Neural progenitor cell (in vitro differentiated cells): ENCODE measurements at regions not wholly inside any gene's neighbourhood (a gene's known extent, or its start where the extent isn't known, plus 50 kb on each side); places are given as distances from the start of the nearest gene placed in this dataset.

Experiments used
- DNase-seq: peaks from one replicate; pipeline ENCODE4 v3.0.0-alpha.2; 2016; ENCODE audit warnings: low spot score
- H2AFZ ChIP-seq: fragments of 200-600 bp; sonication (generic); replicated peaks from 2 replicates; pipeline ENCODE4 v1.6.1; 2016; ENCODE audit warnings: antibody characterized with exemption
- H3F3A ChIP-seq: fragments of 200-600 bp; sonication (generic); 2 replicates; pipeline ENCODE4 v1.6.1; 2016; ENCODE audit warnings: antibody characterized with exemption, low read depth
- H3K27ac ChIP-seq: fragments of 200-600 bp; sonication (generic); 2 replicates; pipeline ENCODE4 v1.5.1; 2016; ENCODE audit warnings: mild to moderate bottlenecking
- H3K27me3 ChIP-seq: fragments of 200-600 bp; sonication (generic); 2 replicates; pipeline ENCODE4 v1.6.1; 2016; ENCODE audit warnings: mild to moderate bottlenecking, moderate library complexity
- H3K36me3 ChIP-seq: fragments of 200-600 bp; sonication (generic); 2 replicates; pipeline ENCODE4 v1.5.1; 2016
- H3K4me1 ChIP-seq: fragments of 200-600 bp; sonication (generic); 2 replicates; pipeline ENCODE4 v1.6.1; 2016; ENCODE audit warnings: mixed run types
- H3K4me2 ChIP-seq: fragments of 200-600 bp; sonication (generic); 2 replicates; pipeline ENCODE4 v1.6.1; 2016
- H3K4me3 ChIP-seq: fragments of 200-600 bp; sonication (generic); 2 replicates; pipeline ENCODE4 v1.5.1; 2016
- H3K79me2 ChIP-seq: fragments of 200-600 bp; sonication (generic); 2 replicates; pipeline ENCODE4 v1.6.1; 2016; ENCODE audit warnings: low read depth
- H3K9ac ChIP-seq: fragments of 200-600 bp; sonication (generic); 2 replicates; pipeline ENCODE4 v1.6.1; 2016
- H3K9me3 ChIP-seq: fragments of 200-600 bp; sonication (generic); 2 replicates; pipeline ENCODE4 v1.5.1; 2016; ENCODE audit warnings: low read depth
- H4K20me1 ChIP-seq: fragments of 200-600 bp; sonication (generic); 2 replicates; pipeline ENCODE4 v1.6.1; 2016; ENCODE audit warnings: low read depth
- H3K27ac Mint-ChIP-seq: 3 replicates; pipeline ENCODE4 v1.8.0; 2021; ENCODE audit warnings: mixed read lengths
- H3K27me3 Mint-ChIP-seq: 2 replicates; pipeline ENCODE4 v1.8.0; 2022; ENCODE audit warnings: low read depth, mild to moderate bottlenecking, inconsistent platforms, moderate library complexity, mixed read lengths; ENCODE audit not compliant: insufficient read depth
- H3K36me3 Mint-ChIP-seq: 3 replicates; pipeline ENCODE4 v1.8.0; 2021; ENCODE audit warnings: mixed read lengths
- H3K4me1 Mint-ChIP-seq: 3 replicates; pipeline ENCODE4 v1.8.0; 2021; ENCODE audit warnings: mixed read lengths
- H3K4me3 Mint-ChIP-seq: 3 replicates; pipeline ENCODE4 v1.8.0; 2021; ENCODE audit warnings: mild to moderate bottlenecking, moderate library complexity, mixed read lengths
- H3K9me3 Mint-ChIP-seq: 3 replicates; pipeline ENCODE4 v1.8.0; 2020; ENCODE audit warnings: mixed read lengths
- EZH2 ChIP-seq: fragments of 200-600 bp; sonication (generic); IDR thresholded peaks from 2 replicates; pipeline ENCODE4 v1.6.1; 2017; ENCODE audit warnings: antibody characterized with exemption, mild to moderate bottlenecking, moderate library complexity
- EZH2phosphoT487 ChIP-seq: fragments of 200-600 bp; sonication (generic); IDR thresholded peaks from 2 replicates; pipeline ENCODE4 v1.6.1; 2017; ENCODE audit warnings: antibody characterized with exemption
- TF ChIP-seq, protein P1 (sequence below): fragments of 200-600 bp; sonication (generic); IDR thresholded peaks from 2 replicates; pipeline ENCODE4 v1.5.1; 2017; ENCODE audit warnings: antibody characterized with exemption, mild to moderate bottlenecking

DNA sequence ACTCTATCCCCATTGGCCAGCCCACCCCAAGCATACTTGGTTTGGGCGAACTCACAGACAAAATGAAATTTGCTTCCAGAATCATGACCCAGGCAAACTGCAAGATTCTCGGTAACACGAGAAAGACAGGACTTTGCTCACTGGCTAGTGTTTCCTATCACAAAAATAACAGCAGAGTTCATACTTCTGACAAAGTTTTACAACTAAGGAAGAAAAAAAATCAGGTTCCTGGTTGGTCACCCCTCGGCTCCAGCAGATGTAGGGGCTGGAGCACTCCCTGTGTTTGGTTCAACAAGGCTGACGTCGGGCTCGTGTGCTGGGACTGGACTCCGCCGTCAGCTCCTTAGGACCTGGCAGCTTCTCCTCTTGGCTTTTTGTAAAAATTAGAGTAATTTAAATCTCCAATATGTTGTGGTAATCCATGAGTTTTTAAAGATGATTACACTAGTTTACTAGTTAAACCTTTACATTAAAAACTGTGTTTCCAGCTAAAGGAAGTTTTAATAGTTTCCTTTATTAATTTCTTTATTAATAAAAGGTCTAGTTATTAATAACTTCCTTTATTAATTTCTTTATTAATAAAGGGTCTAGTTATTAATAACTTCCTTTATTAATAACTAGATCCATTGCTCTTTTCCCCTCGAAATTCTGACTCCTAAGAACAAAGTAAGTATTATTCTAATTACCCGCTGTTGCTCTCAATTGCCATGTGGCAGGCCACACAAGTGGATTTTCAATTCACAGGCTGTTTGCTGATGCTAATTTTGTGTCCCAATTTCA is 115.6 kb upstream of the RNF32 start:
- Histone ChIP-seq H3K4me3 (no peak overlapping the region), H3F3A (no peaks in the 10 kb centered on the region), H2AFZ (no peak overlapping the region), H3K4me1 (no peaks in the 10 kb centered on the region), H3K27ac (no peak overlapping the region), H3K79me2 (no peaks in the 10 kb centered on the region), H3K4me2 (no peak overlapping the region), H3K36me3 (no peaks in the 10 kb centered on the region), H3K9me3 (no peaks in the 10 kb centered on the region), H3K9ac (no peak overlapping the region), H4K20me1 (no peaks in the 10 kb centered on the region), H3K27me3 (no peaks in the 10 kb centered on the region)
- no peak for DNase-seq
- Mint-ChIP-seq H3K36me3 (no peaks in the 10 kb centered on the region), H3K27ac (no peak overlapping the region), H3K4me1 (no peaks in the 10 kb centered on the region), H3K27me3 (no peaks in the 10 kb centered on the region), H3K9me3 (no peaks in the 10 kb centered on the region), H3K4me3 (no peak overlapping the region)
- no peak for TF ChIP-seq EZH2
- no peak for TF ChIP-seq EZH2phosphoT487
- TF ChIP-seq, protein P1, sequence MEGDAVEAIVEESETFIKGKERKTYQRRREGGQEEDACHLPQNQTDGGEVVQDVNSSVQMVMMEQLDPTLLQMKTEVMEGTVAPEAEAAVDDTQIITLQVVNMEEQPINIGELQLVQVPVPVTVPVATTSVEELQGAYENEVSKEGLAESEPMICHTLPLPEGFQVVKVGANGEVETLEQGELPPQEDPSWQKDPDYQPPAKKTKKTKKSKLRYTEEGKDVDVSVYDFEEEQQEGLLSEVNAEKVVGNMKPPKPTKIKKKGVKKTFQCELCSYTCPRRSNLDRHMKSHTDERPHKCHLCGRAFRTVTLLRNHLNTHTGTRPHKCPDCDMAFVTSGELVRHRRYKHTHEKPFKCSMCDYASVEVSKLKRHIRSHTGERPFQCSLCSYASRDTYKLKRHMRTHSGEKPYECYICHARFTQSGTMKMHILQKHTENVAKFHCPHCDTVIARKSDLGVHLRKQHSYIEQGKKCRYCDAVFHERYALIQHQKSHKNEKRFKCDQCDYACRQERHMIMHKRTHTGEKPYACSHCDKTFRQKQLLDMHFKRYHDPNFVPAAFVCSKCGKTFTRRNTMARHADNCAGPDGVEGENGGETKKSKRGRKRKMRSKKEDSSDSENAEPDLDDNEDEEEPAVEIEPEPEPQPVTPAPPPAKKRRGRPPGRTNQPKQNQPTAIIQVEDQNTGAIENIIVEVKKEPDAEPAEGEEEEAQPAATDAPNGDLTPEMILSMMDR = no peak

DNA sequence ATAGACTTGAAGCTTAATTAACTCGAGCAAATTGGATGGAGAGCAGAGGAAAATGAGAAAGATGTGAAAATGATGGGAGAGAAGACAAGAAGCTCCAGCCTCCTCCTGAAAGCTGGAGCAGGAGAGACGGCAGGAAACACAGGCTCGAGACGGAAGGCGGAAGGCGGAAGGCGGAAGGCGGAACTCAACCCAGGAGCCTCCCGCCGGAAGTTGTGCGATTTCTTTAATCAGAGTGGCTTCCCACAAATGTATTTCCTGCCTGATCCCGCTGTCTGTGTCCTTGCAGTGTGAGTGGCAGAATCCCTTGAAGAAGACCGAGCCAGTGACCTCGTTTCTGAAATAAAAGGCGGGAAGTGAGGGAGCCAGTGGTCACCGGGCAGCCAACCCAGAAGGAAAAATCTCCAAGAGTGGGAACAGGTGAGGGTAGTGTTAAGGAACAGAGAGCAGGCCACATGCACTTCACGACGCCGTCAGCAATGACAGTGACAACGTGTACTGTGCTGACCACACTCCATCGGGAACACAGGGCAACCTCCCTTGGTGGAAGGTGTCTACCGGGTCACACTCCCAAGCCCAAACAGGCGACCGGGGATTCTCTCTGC is 117.0 kb upstream of the RNF32 start:
- Histone ChIP-seq H3K9ac (no peak overlapping the region), H2AFZ (no peak overlapping the region), H3K79me2 (no peaks in the 10 kb centered on the region), H3K4me1 (no peaks in the 10 kb centered on the region), H4K20me1 (no peaks in the 10 kb centered on the region), H3K4me3 (no peak overlapping the region), H3K36me3 (no peaks in the 10 kb centered on the region), H3K4me2 (no peak overlapping the region), H3F3A (no peaks in the 10 kb centered on the region), H3K27me3 (no peaks in the 10 kb centered on the region), H3K9me3 (no peaks in the 10 kb centered on the region), H3K27ac (no peak overlapping the region)
- no peak for DNase-seq
- H3K27me3 Mint-ChIP-seq = no peaks in the 10 kb centered on the region
- no peaks in the 10 kb centered on the region for H3K9me3 Mint-ChIP-seq
- H3K27ac Mint-ChIP-seq = no peak overlapping the region
- no peaks in the 10 kb centered on the region for H3K36me3 Mint-ChIP-seq
- TF ChIP-seq EZH2 = no peak
- no peak for TF ChIP-seq EZH2phosphoT487
- TF ChIP-seq, protein P1 = no peak
- H3K4me1 Mint-ChIP-seq = no peaks in the 10 kb centered on the region
- no peak overlapping the region for H3K4me3 Mint-ChIP-seq

DNA sequence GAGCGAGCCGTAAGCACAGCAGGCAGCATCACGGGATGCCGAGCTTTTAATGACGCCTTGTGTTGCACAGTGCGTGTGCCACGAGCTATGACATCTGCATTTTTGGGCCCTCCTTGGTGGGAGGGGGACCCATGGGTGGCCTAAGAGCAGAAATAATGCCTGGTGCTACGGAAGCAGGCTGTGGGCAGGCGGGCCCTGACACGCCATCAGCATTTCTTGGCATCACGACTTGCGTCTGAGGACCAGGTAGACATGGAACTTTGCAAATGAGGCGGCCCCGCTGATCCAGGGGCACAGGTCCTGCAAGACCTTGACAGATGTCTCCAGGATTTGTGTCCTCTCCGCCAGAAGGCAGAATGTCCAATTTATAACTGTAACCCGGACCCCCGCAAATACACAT is 117.8 kb upstream of the RNF32 start:
- Mint-ChIP-seq H3K4me1 (no peaks in the 10 kb centered on the region), H3K36me3 (no peaks in the 10 kb centered on the region), H3K9me3 (no peaks in the 10 kb centered on the region), H3K27me3 (no peaks in the 10 kb centered on the region), H3K27ac (no peak overlapping the region), H3K4me3 (no peak overlapping the region)
- no peaks in the 10 kb centered on the region for H3K79me2 ChIP-seq
- H2AFZ ChIP-seq = no peak overlapping the region
- H3F3A ChIP-seq = no peaks in the 10 kb centered on the region
- H3K36me3 ChIP-seq = no peaks in the 10 kb centered on the region
- H3K4me3 ChIP-seq = no peak overlapping the region
- no peak overlapping the region for H3K9ac ChIP-seq
- DNase-seq = no peak
- no peaks in the 10 kb centered on the region for H3K9me3 ChIP-seq
- TF ChIP-seq, protein P1 = no peak
- no peak for TF ChIP-seq EZH2phosphoT487
- no peaks in the 10 kb centered on the region for H3K27me3 ChIP-seq
- H3K27ac ChIP-seq = no peak overlapping the region
- no peaks in the 10 kb centered on the region for H3K4me1 ChIP-seq
- no peaks in the 10 kb centered on the region for H4K20me1 ChIP-seq
- H3K4me2 ChIP-seq = no peak overlapping the region
